ENCODE measurements at regions not wholly inside any gene's neighbourhood (a gene's known extent, or its start where the extent isn't known, plus 50 kb on each side); places are given as distances from the start of the nearest gene placed in this dataset.
"Not testable (repeated sequence)": the region's sequence is repeated elsewhere in the genome, so short reads cannot be mapped to it uniquely, and the experiment has no call there.

GRCh38 chr1:157357111-157357510 lies 195.2 kb downstream of the FCRL5 start:
- Histone ChIP-seq H3K9me3 (ENCODE audit: control insufficient read depth, low read depth, low read length) (no peaks in the 10 kb centered on the region), H3K36me3 (ENCODE audit: control insufficient read depth, insufficient read depth, low read length) (no peaks in the 10 kb centered on the region), H3K27ac (ENCODE audit: low read length) (no peak overlapping the region), H3K4me3 (ENCODE audit: low read length) (no peak overlapping the region), H3K4me1 (ENCODE audit: control insufficient read depth, insufficient read depth, low read length) (peaks cover 10% of the 10 kb centered on the region), H3K27me3 (ENCODE audit: control insufficient read depth, insufficient read depth, low read length) (no peaks in the 10 kb centered on the region)
- no peak for DNase-seq
- no CpG with 5 or more reads among the region's 5 CpGs for WGBS (ENCODE audit: insufficient coverage, low lambda C conversion rate)

- Histone ChIP-seq H3K27me3 (ENCODE audit: control insufficient read depth, insufficient read depth, low read length) (no peaks in the 10 kb centered on the region), H3K9me3 (ENCODE audit: control insufficient read depth, low read depth, low read length) (no peaks in the 10 kb centered on the region), H3K36me3 (ENCODE audit: control insufficient read depth, insufficient read depth, low read length) (no peaks in the 10 kb centered on the region), H3K27ac (ENCODE audit: low read length) (no peak overlapping the region), H3K4me1 (ENCODE audit: control insufficient read depth, insufficient read depth, low read length) (peaks cover 10% of the 10 kb centered on the region), H3K4me3 (ENCODE audit: low read length) (no peak overlapping the region)
- WGBS (ENCODE audit: insufficient coverage, low lambda C conversion rate): no CpG with 5 or more reads among the region's 3 CpGs
- no peak for DNase-seq
Observed at GRCh38 chr1:157356601-157357000, 195.7 kb downstream of the FCRL5 start.

- H3K4me3 ChIP-seq (ENCODE audit: low read length): no peak overlapping the region
- no peak overlapping the region for H3K27ac ChIP-seq (ENCODE audit: low read length)
- no peaks in the 10 kb centered on the region for H3K4me1 ChIP-seq (ENCODE audit: control insufficient read depth, insufficient read depth, low read length)
- H3K9me3 ChIP-seq (ENCODE audit: control insufficient read depth, low read depth, low read length): no peaks in the 10 kb centered on the region
- no peaks in the 10 kb centered on the region for H3K36me3 ChIP-seq (ENCODE audit: control insufficient read depth, insufficient read depth, low read length)
- WGBS (ENCODE audit: insufficient coverage, low lambda C conversion rate): 100% methylated on average over 1 of the region's 2 CpGs
- no peaks in the 10 kb centered on the region for H3K27me3 ChIP-seq (ENCODE audit: control insufficient read depth, insufficient read depth, low read length)
- DNase-seq: no peak
Observed at GRCh38 chr1:157353546-157353945, 198.8 kb downstream of the FCRL5 start.

GRCh38 chr1:157352817-157353408 lies 199.4 kb downstream of the FCRL5 start:
- WGBS (ENCODE audit: insufficient coverage, low lambda C conversion rate): no CpG with 5 or more reads among the region's 1 CpG

GRCh38 chr1:157352216-157352615 lies 200.1 kb downstream of the FCRL5 start:
- DNase-seq: no peak
- H3K27ac ChIP-seq (ENCODE audit: low read length): no peak overlapping the region
- no peaks in the 10 kb centered on the region for H3K36me3 ChIP-seq (ENCODE audit: control insufficient read depth, insufficient read depth, low read length)
- H3K4me1 ChIP-seq (ENCODE audit: control insufficient read depth, insufficient read depth, low read length): no peaks in the 10 kb centered on the region
- H3K27me3 ChIP-seq (ENCODE audit: control insufficient read depth, insufficient read depth, low read length): no peaks in the 10 kb centered on the region
- WGBS (ENCODE audit: insufficient coverage, low lambda C conversion rate): no CpG with 5 or more reads among the region's 3 CpGs
- no peaks in the 10 kb centered on the region for H3K9me3 ChIP-seq (ENCODE audit: control insufficient read depth, low read depth, low read length)
- H3K4me3 ChIP-seq (ENCODE audit: low read length): no peak overlapping the region

More at GRCh38 chr1:157352817-157353408, 199.4 kb downstream of the FCRL5 start:
- H3K4me3 ChIP-seq (ENCODE audit: low read length): no peak overlapping the region
- DNase-seq: no peak
- no peaks in the 10 kb centered on the region for H3K4me1 ChIP-seq (ENCODE audit: control insufficient read depth, insufficient read depth, low read length)
- no peaks in the 10 kb centered on the region for H3K27me3 ChIP-seq (ENCODE audit: control insufficient read depth, insufficient read depth, low read length)
- no peak overlapping the region for H3K27ac ChIP-seq (ENCODE audit: low read length)
- H3K9me3 ChIP-seq (ENCODE audit: control insufficient read depth, low read depth, low read length): no peaks in the 10 kb centered on the region
- no peaks in the 10 kb centered on the region for H3K36me3 ChIP-seq (ENCODE audit: control insufficient read depth, insufficient read depth, low read length)

GRCh38 chr1:157351800-157352199 lies 200.5 kb downstream of the FCRL5 start:
- no CpG with 5 or more reads among the region's 2 CpGs for WGBS (ENCODE audit: insufficient coverage, low lambda C conversion rate)
- not testable (repeated sequence) for H3K4me1 ChIP-seq (ENCODE audit: control insufficient read depth, insufficient read depth, low read length); H3K36me3 ChIP-seq (ENCODE audit: control insufficient read depth, insufficient read depth, low read length); H3K9me3 ChIP-seq (ENCODE audit: control insufficient read depth, low read depth, low read length); H3K27ac ChIP-seq (ENCODE audit: low read length); H3K4me3 ChIP-seq (ENCODE audit: low read length); DNase-seq; H3K27me3 ChIP-seq (ENCODE audit: control insufficient read depth, insufficient read depth, low read length)

GRCh38 chr1:157348538-157349480 lies 203.5 kb downstream of the FCRL5 start:
- WGBS (ENCODE audit: insufficient coverage, low lambda C conversion rate): 100% methylated on average over 1 of the region's 4 CpGs
- DNase-seq: no peak
- Histone ChIP-seq H3K36me3 (ENCODE audit: control insufficient read depth, insufficient read depth, low read length) (no peaks in the 10 kb centered on the region), H3K4me1 (ENCODE audit: control insufficient read depth, insufficient read depth, low read length) (no peaks in the 10 kb centered on the region), H3K27ac (ENCODE audit: low read length) (no peak overlapping the region), H3K9me3 (ENCODE audit: control insufficient read depth, low read depth, low read length) (no peaks in the 10 kb centered on the region), H3K27me3 (ENCODE audit: control insufficient read depth, insufficient read depth, low read length) (no peaks in the 10 kb centered on the region), H3K4me3 (ENCODE audit: low read length) (no peak overlapping the region)

- DNase-seq: no peak
- H3K4me1 ChIP-seq (ENCODE audit: control insufficient read depth, insufficient read depth, low read length): no peaks in the 10 kb centered on the region
- H3K27ac ChIP-seq (ENCODE audit: low read length): no peak overlapping the region
- no peaks in the 10 kb centered on the region for H3K36me3 ChIP-seq (ENCODE audit: control insufficient read depth, insufficient read depth, low read length)
- H3K9me3 ChIP-seq (ENCODE audit: control insufficient read depth, low read depth, low read length): no peaks in the 10 kb centered on the region
- no peak overlapping the region for H3K4me3 ChIP-seq (ENCODE audit: low read length)
- no CpG with 5 or more reads among the region's 1 CpG for WGBS (ENCODE audit: insufficient coverage, low lambda C conversion rate)
- H3K27me3 ChIP-seq (ENCODE audit: control insufficient read depth, insufficient read depth, low read length): no peaks in the 10 kb centered on the region
Observed at GRCh38 chr1:157347506-157347905, 204.8 kb downstream of the FCRL5 start.

GRCh38 chr1:157337785-157338184 lies 199.6 kb upstream of the ETV3 start:
- DNase-seq; H3K4me3 ChIP-seq (ENCODE audit: low read length); H3K9me3 ChIP-seq (ENCODE audit: control insufficient read depth, low read depth, low read length); H3K4me1 ChIP-seq (ENCODE audit: control insufficient read depth, insufficient read depth, low read length); H3K36me3 ChIP-seq (ENCODE audit: control insufficient read depth, insufficient read depth, low read length); H3K27ac ChIP-seq (ENCODE audit: low read length); H3K27me3 ChIP-seq (ENCODE audit: control insufficient read depth, insufficient read depth, low read length): not testable (repeated sequence)
- WGBS (ENCODE audit: insufficient coverage, low lambda C conversion rate): 71% methylated on average over 1 of the region's 1 CpG

- no peak for DNase-seq
- WGBS (ENCODE audit: insufficient coverage, low lambda C conversion rate): 90% methylated on average over 2 of the region's 2 CpGs
- H3K27ac ChIP-seq (ENCODE audit: low read length): no peak overlapping the region
- H3K4me3 ChIP-seq (ENCODE audit: low read length): no peak overlapping the region
- no peaks in the 10 kb centered on the region for H3K4me1 ChIP-seq (ENCODE audit: control insufficient read depth, insufficient read depth, low read length)
- no peaks in the 10 kb centered on the region for H3K9me3 ChIP-seq (ENCODE audit: control insufficient read depth, low read depth, low read length)
- H3K36me3 ChIP-seq (ENCODE audit: control insufficient read depth, insufficient read depth, low read length): no peaks in the 10 kb centered on the region
- H3K27me3 ChIP-seq (ENCODE audit: control insufficient read depth, insufficient read depth, low read length): no peaks in the 10 kb centered on the region
Observed at GRCh38 chr1:157335056-157335455, 196.9 kb upstream of the ETV3 start.
